ENCODE measurements at regions not wholly inside any gene's neighbourhood (a gene's known extent, or its start where the extent isn't known, plus 50 kb on each side); places are given as distances from the start of the nearest gene placed in this dataset.

GRCh38 chr3:64901522-64901885 lies 213.7 kb upstream of the ADAMTS9 start:
- ChIA-PET POLR2A (no interaction called here), CTCF (no interaction called here)
- Histone ChIP-seq H3K36me3 (ENCODE audit: control insufficient read depth, insufficient read depth, low read length) (no peaks in the 10 kb centered on the region), H3K4me3 (ENCODE audit: low read depth, low read length) (no peak overlapping the region), H3K27me3 (ENCODE audit: control insufficient read depth, insufficient read depth, low read length) (no peaks in the 10 kb centered on the region)
- no peak for TF ChIP-seq CTCF (IDR thresholded peaks at IDR 0.05; ENCODE audit: insufficient read depth, low read depth, low read length)
- DNase-seq (ENCODE audit: low read depth), result no peak

DNA sequence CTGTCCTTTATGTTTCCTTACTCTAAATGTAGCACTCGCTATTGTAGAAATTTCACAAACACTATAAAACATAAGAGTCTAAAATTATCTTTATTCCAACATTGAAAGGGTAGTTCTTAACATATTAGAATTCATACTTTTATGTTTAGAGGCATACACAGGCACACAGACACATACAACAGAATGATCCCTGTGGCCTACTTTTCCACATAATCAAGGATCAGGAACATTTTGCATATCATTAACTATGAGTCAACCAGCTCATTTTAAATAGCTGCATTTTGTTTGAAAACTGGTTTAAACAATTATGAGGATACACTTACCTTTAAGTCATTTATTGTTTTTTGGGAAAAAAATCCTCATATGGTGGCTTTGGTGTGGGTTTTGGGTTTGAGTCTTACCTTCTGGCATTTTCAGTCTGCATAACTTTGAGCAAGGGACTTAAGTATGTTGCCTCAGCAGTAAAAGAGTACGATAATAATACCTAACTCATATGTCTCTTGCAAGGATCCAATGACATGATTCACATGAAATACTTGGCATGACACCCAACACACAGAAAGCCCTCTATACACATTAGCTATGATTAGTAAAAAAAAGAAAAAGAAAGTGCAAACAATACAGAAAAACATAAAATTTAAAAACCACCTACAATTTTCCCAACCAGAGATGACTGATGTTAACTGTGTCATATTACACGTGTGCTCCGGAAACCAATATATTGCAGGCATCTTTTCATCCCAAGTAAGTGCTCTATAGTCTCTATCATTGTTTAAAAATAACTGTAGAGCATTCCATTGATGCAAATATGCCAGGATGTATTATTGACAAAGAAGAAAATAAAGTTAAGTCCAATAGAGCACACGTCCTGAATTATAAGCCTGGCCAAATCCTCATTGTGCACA lies 213.1 kb upstream of the ADAMTS9 start:
- TF ChIP-seq CTCF (IDR thresholded peaks at IDR 0.05; ENCODE audit: insufficient read depth, low read depth, low read length), result no peak
- no peaks in the 10 kb centered on the region for H3K27me3 ChIP-seq (ENCODE audit: control insufficient read depth, insufficient read depth, low read length)
- H3K36me3 ChIP-seq (ENCODE audit: control insufficient read depth, insufficient read depth, low read length), result no peaks in the 10 kb centered on the region
- DNase-seq (ENCODE audit: low read depth), result no peak
- ChIA-PET POLR2A (no interaction called here), CTCF (no interaction called here)
- no peak overlapping the region for H3K4me3 ChIP-seq (ENCODE audit: low read depth, low read length)

- no peak for DNase-seq (ENCODE audit: low read depth)
- H3K4me3 ChIP-seq (ENCODE audit: low read depth, low read length), result no peak overlapping the region
- H3K36me3 ChIP-seq (ENCODE audit: control insufficient read depth, insufficient read depth, low read length), result no peaks in the 10 kb centered on the region
- H3K27me3 ChIP-seq (ENCODE audit: control insufficient read depth, insufficient read depth, low read length), result no peaks in the 10 kb centered on the region
- ChIA-PET CTCF (no interaction called here), POLR2A (no interaction called here)
- no peak for TF ChIP-seq CTCF (IDR thresholded peaks at IDR 0.05; ENCODE audit: insufficient read depth, low read depth, low read length)
Measured at GRCh38 chr3:64900156-64900555, 212.4 kb upstream of the ADAMTS9 start.

DNA sequence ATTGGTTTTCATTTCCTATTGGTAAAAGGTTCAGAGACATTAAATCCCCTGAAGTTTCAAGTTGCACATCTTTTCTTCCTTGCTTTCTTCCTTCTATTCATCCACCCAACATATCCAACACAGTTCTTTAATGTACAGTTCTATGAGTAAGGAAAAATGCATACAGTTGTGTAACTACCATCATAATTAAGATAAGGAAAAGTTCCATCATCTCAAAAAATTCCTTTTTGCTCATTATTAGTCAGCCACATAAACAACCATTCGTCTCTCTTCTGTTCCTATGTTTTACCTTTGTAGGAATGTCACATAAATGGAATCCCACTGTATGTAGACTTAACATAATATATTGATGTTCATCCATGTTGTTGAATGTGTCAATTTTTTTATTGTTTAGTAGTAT lies 211.1 kb upstream of the ADAMTS9 start:
- no peaks in the 10 kb centered on the region for H3K36me3 ChIP-seq (ENCODE audit: control insufficient read depth, insufficient read depth, low read length)
- no peak for TF ChIP-seq CTCF (IDR thresholded peaks at IDR 0.05; ENCODE audit: insufficient read depth, low read depth, low read length)
- ChIA-PET CTCF (no interaction called here), POLR2A (no interaction called here)
- no peak overlapping the region for H3K4me3 ChIP-seq (ENCODE audit: low read depth, low read length)
- DNase-seq (ENCODE audit: low read depth), result no peak
- no peaks in the 10 kb centered on the region for H3K27me3 ChIP-seq (ENCODE audit: control insufficient read depth, insufficient read depth, low read length)

DNA sequence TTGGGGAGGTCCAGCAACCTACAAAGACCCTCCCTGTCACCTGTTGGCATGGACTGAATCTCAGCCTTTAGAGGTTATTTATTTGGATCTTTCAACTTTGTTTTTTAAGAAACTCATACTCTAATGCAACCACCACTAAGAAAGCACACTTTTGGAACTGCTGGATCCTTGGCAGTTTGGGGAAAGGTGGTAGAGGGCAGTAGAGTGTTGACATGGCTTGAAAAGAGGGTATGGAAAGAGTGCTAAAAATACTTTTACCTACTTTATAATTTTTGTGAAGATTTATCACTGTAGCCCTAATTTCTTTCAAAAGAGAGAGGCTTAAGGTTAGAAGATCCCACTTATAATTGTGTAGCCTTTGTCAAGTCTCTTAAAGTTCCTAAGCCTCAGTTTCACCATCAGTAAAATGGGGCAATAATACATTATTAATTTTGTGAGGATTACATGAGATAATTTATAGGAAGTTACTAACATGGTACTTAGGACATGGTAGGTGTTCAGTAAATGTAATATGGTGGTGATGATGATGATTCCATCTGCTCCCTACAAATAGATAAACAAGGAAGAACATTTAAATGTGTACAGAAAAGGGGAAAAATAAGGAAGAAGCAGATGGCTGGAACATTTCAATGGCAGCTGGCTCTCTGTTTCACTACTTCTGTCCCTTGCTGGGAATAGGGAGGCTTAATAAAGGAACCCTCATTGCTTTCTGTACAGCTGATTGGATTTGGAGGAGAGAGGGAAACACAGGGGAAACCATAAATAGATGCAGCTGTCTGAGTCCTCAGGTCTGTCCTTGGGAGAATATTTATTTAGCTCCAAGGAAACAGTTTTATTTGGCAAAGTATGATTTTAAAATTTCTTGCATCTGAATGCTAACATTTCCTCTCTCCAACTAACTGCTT lies 208.4 kb upstream of the ADAMTS9 start:
- no peak for DNase-seq (ENCODE audit: low read depth)
- CTCF ChIA-PET, result no interaction called here
- Histone ChIP-seq H3K36me3 (ENCODE audit: control insufficient read depth, insufficient read depth, low read length) (no peaks in the 10 kb centered on the region), H3K27me3 (ENCODE audit: control insufficient read depth, insufficient read depth, low read length) (no peaks in the 10 kb centered on the region), H3K4me3 (ENCODE audit: low read depth, low read length) (no peak overlapping the region)
- TF ChIP-seq CTCF (IDR thresholded peaks at IDR 0.05; ENCODE audit: insufficient read depth, low read depth, low read length), result no peak
- POLR2A ChIA-PET, result no interaction called here

All from BJ (cell line).